Liver (tissue), 8 donors: ENCODE measurements at regions not wholly inside any gene's neighbourhood (a gene's known extent, or its start where the extent isn't known, plus 50 kb on each side); places are given as distances from the start of the nearest gene placed in this dataset.

Experiments
- DNase-seq: peaks from one replicate; pipeline ENCODE4 v3.0.0-alpha.2; 2017; ENCODE audit warnings: low spot score
- H3K27ac ChIP-seq, 2 donors: one replicate each; pipeline ENCODE4 v1.7.0; 2013; ENCODE audit warnings: inconsistent platforms in 2 of 2, low read length in 2 of 2, control low read depth in 1 of 2, low read depth in 1 of 2, mild to moderate bottlenecking in 1 of 2
- H3K27me3 ChIP-seq, 4 donors: one replicate each; pipeline versions ENCODE4 v1.6.1 to v1.7.0; 2013; ENCODE audit warnings: low read length in 3 of 4, inconsistent platforms in 1 of 4, mild to moderate bottlenecking in 1 of 4, moderate library complexity in 1 of 4; ENCODE audit not compliant: control insufficient read depth in 4 of 4, insufficient read depth in 4 of 4
- H3K36me3 ChIP-seq, 4 donors: one replicate each; pipeline versions ENCODE4 v1.6.1 to v1.7.0; 2013; ENCODE audit warnings: low read length in 3 of 4, mild to moderate bottlenecking in 3 of 4, low read depth in 1 of 4, moderate library complexity in 1 of 4; ENCODE audit not compliant: control insufficient read depth in 4 of 4, insufficient read depth in 3 of 4
- H3K4me1 ChIP-seq, 4 donors: one replicate each; pipeline versions ENCODE4 v1.6.1 to v1.7.0; 2013; ENCODE audit warnings: low read length in 3 of 4, mild to moderate bottlenecking in 3 of 4, moderate library complexity in 1 of 4; ENCODE audit not compliant: control insufficient read depth in 4 of 4, insufficient read depth in 4 of 4
- H3K4me3 ChIP-seq, 3 donors: one replicate each; pipeline versions ENCODE4 v1.6.1 to v1.7.0; 2013; ENCODE audit warnings: low read length in 3 of 3, control low read depth in 1 of 3, low read depth in 1 of 3, mild to moderate bottlenecking in 1 of 3
- H3K9ac ChIP-seq, 2 donors: one replicate each; pipeline ENCODE4 v1.7.0; 2013; ENCODE audit warnings: low read length in 2 of 2, mild to moderate bottlenecking in 2 of 2, moderate library complexity in 2 of 2, control low read depth in 1 of 2, low read depth in 1 of 2
- H3K9me3 ChIP-seq, 4 donors: one replicate each; pipeline versions ENCODE4 v1.6.1 to v1.7.0; 2013; ENCODE audit warnings: low read length in 3 of 4; ENCODE audit not compliant: control insufficient read depth in 4 of 4
- EGR1 ChIP-seq, 2 donors: IDR thresholded peaks; 2 replicates each; pipeline ENCODE4 v1.6.1; 2016 to 2018; ENCODE audit warnings: antibody characterized with exemption in 2 of 2, low read depth in 2 of 2
- FOXA1 ChIP-seq: IDR thresholded peaks from 2 replicates; pipeline ENCODE4 v1.6.1; 2016; ENCODE audit warnings: antibody characterized with exemption
- FOXA2 ChIP-seq: IDR thresholded peaks from 2 replicates; pipeline ENCODE4 v1.6.1; 2016; ENCODE audit warnings: antibody characterized with exemption
- GABPA ChIP-seq, 2 donors: IDR thresholded peaks in 1 of 2; conservative IDR thresholded peaks in 1 of 2; 2 replicates each; pipeline ENCODE4 v1.6.1; 2016; ENCODE audit warnings: antibody characterized with exemption in 2 of 2, mild to moderate bottlenecking in 1 of 2, moderate library complexity in 1 of 2
- HNF4A ChIP-seq, 2 donors: conservative IDR thresholded peaks; 2 replicates each; pipeline ENCODE4 v1.6.1; 2016; ENCODE audit warnings: antibody characterized with exemption in 2 of 2, mild to moderate bottlenecking in 2 of 2
- HNF4G ChIP-seq: IDR thresholded peaks from 2 replicates; pipeline ENCODE4 v1.6.1; 2016; ENCODE audit warnings: antibody characterized with exemption
- JUND ChIP-seq, 2 donors: IDR thresholded peaks; 2 replicates each; pipeline ENCODE4 v1.6.1; 2016; ENCODE audit warnings: antibody characterized with exemption in 2 of 2
- NR2F2 ChIP-seq: IDR thresholded peaks from 2 replicates; pipeline ENCODE4 v1.6.1; 2016; ENCODE audit warnings: antibody characterized with exemption
- RAD21 ChIP-seq, 2 donors: IDR thresholded peaks; 2 replicates each; pipeline ENCODE4 v1.6.1; 2016; ENCODE audit warnings: antibody characterized with exemption in 2 of 2, mild to moderate bottlenecking in 2 of 2
- REST ChIP-seq: IDR thresholded peaks from 2 replicates; pipeline ENCODE4 v1.6.1; 2016; ENCODE audit warnings: antibody characterized with exemption, mild to moderate bottlenecking
- RXRA ChIP-seq, 2 donors: IDR thresholded peaks; 2 replicates each; pipeline ENCODE4 v1.6.1; 2017 to 2018; ENCODE audit warnings: antibody characterized with exemption in 2 of 2, mild to moderate bottlenecking in 1 of 2
- SP1 ChIP-seq: IDR thresholded peaks from 2 replicates; pipeline ENCODE4 v1.6.1; 2018; ENCODE audit warnings: antibody characterized with exemption, mild to moderate bottlenecking
- TAF1 ChIP-seq: conservative IDR thresholded peaks from 2 replicates; pipeline ENCODE4 v1.6.1; 2016; ENCODE audit warnings: antibody characterized with exemption, mild to moderate bottlenecking
- YY1 ChIP-seq: IDR thresholded peaks from 2 replicates; pipeline ENCODE4 v1.6.1; 2016; ENCODE audit warnings: antibody characterized with exemption, mild to moderate bottlenecking
- WGBS: extraction: QIAGEN DNeasy Blood & Tissue Kit; methylation state at CpG from one replicate; pipeline ENCODE4 v1.1.7; 2013; 5-methylcytosine and 5-hydroxymethylcytosine counted together
- TF ChIP-seq, protein P1 (sequence below): IDR thresholded peaks from 2 replicates; pipeline ENCODE4 v1.6.1; 2016; ENCODE audit warnings: antibody characterized with exemption
- TF ChIP-seq, protein P2 (sequence below): IDR thresholded peaks from 2 replicates; pipeline ENCODE4 v1.6.1; 2016; ENCODE audit warnings: antibody characterized with exemption
- TF ChIP-seq, protein P3 (sequence below): fragments of 150-350 bp; IDR thresholded peaks from 2 replicates; pipeline ENCODE4 v1.5.1; 2017; ENCODE audit warnings: improper control_type of control experiment, low read depth, low read length; ENCODE audit not compliant: missing input control
- TF ChIP-seq, protein P4 (sequence below): IDR thresholded peaks from 2 replicates; pipeline ENCODE4 v1.6.1; 2016; ENCODE audit warnings: antibody characterized with exemption
- donor health status: healthy.
- donor health status: healthy.
- donor health status: healthy.
- donor health status: healthy.
- donor health status: healthy.

- H3K9ac ChIP-seq: no peak overlapping the region
- H3K9me3 ChIP-seq: no peaks in the 10 kb centered on the region
- H3K36me3 ChIP-seq: no peaks in the 10 kb centered on the region
- H3K4me1 ChIP-seq: peaks cover 0 to 11% (median 3%) of the 10 kb centered on the region in 4 donors
- H3K27me3 ChIP-seq: no peaks in the 10 kb centered on the region
- TF ChIP-seq NR2F2 (no peak), GABPA (IDR thresholded peaks at IDR 0.05 in 1 of 2, conservative IDR thresholded peaks at IDR 0.05 in 1 of 2) (no peak), YY1 (peak; percentile 42), HNF4G (no peak), EGR1 (IDR thresholded peaks at IDR 0.05; ENCODE audit: low read depth in 2 of 2) (no peak), RAD21 (IDR thresholded peaks at IDR 0.05) (peak in 1 of 2 donors; percentile 29), RXRA (IDR thresholded peaks at IDR 0.05) (peak; percentile 33 to 66), JUND (IDR thresholded peaks at IDR 0.05) (peak in 1 of 2 donors; percentile 38), HNF4A (conservative IDR thresholded peaks at IDR 0.05) (peak in 1 of 2 donors; percentile 56), REST (peak; percentile 38), FOXA2 (peak; percentile 61)
- TF ChIP-seq, protein P1, sequence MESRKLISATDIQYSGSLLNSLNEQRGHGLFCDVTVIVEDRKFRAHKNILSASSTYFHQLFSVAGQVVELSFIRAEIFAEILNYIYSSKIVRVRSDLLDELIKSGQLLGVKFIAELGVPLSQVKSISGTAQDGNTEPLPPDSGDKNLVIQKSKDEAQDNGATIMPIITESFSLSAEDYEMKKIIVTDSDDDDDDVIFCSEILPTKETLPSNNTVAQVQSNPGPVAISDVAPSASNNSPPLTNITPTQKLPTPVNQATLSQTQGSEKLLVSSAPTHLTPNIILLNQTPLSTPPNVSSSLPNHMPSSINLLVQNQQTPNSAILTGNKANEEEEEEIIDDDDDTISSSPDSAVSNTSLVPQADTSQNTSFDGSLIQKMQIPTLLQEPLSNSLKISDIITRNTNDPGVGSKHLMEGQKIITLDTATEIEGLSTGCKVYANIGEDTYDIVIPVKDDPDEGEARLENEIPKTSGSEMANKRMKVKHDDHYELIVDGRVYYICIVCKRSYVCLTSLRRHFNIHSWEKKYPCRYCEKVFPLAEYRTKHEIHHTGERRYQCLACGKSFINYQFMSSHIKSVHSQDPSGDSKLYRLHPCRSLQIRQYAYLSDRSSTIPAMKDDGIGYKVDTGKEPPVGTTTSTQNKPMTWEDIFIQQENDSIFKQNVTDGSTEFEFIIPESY: no peak
- TF ChIP-seq, protein P2, sequence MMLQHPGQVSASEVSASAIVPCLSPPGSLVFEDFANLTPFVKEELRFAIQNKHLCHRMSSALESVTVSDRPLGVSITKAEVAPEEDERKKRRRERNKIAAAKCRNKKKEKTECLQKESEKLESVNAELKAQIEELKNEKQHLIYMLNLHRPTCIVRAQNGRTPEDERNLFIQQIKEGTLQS: no peak
- TF ChIP-seq, protein P3, sequence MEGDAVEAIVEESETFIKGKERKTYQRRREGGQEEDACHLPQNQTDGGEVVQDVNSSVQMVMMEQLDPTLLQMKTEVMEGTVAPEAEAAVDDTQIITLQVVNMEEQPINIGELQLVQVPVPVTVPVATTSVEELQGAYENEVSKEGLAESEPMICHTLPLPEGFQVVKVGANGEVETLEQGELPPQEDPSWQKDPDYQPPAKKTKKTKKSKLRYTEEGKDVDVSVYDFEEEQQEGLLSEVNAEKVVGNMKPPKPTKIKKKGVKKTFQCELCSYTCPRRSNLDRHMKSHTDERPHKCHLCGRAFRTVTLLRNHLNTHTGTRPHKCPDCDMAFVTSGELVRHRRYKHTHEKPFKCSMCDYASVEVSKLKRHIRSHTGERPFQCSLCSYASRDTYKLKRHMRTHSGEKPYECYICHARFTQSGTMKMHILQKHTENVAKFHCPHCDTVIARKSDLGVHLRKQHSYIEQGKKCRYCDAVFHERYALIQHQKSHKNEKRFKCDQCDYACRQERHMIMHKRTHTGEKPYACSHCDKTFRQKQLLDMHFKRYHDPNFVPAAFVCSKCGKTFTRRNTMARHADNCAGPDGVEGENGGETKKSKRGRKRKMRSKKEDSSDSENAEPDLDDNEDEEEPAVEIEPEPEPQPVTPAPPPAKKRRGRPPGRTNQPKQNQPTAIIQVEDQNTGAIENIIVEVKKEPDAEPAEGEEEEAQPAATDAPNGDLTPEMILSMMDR: no peak
- H3K4me3 ChIP-seq: no peak overlapping the region
- H3K27ac ChIP-seq: no peak overlapping the region
- WGBS: 35% methylated on average over 3 of the region's 3 CpGs
- no peak for DNase-seq
Observed at GRCh38 chr3:31275038-31275572, 257.6 kb upstream of the STT3B start.

DNA sequence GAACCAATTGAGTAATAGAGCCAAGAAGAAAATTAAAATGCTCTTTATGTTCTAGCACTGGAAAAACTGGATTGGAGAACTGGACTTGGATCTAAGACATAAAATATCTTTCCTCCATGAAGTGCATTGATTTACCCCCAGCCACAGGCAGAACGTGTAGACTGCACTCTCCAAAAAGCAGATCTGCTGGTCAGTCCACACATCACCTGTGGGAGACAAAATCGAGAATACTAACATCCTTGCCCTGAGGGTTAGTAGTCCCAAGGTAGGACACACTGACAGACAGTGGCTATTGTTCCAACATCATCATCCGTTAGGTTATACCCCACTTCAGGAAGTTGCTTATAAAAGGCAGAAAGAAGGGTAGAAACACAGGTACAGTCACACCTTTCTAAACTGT lies 257.1 kb upstream of the STT3B start:
- Histone ChIP-seq H3K27ac (no peak overlapping the region), H3K9ac (no peak overlapping the region), H3K27me3 (no peaks in the 10 kb centered on the region), H3K4me1 (peaks cover 0 to 11% (median 3%) of the 10 kb centered on the region in 4 donors), H3K4me3 (no peak overlapping the region), H3K36me3 (no peaks in the 10 kb centered on the region), H3K9me3 (no peaks in the 10 kb centered on the region)
- 82% methylated on average over 3 of the region's 3 CpGs for WGBS
- DNase-seq: no peak
- TF ChIP-seq, protein P1: no peak
- TF ChIP-seq EGR1 (IDR thresholded peaks at IDR 0.05; ENCODE audit: low read depth in 2 of 2) (no peak), JUND (IDR thresholded peaks at IDR 0.05) (no peak), SP1 (no peak), YY1 (no peak), FOXA2 (no peak), GABPA (IDR thresholded peaks at IDR 0.05 in 1 of 2, conservative IDR thresholded peaks at IDR 0.05 in 1 of 2) (no peak), RAD21 (IDR thresholded peaks at IDR 0.05) (no peak), HNF4G (no peak), TAF1 (no peak), HNF4A (conservative IDR thresholded peaks at IDR 0.05) (no peak), FOXA1 (no peak), RXRA (IDR thresholded peaks at IDR 0.05) (no peak)
- TF ChIP-seq, protein P2: no peak
- TF ChIP-seq, protein P4, sequence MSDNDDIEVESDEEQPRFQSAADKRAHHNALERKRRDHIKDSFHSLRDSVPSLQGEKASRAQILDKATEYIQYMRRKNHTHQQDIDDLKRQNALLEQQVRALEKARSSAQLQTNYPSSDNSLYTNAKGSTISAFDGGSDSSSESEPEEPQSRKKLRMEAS: no peak
- TF ChIP-seq, protein P3: no peak
